ENCODE measurements at regions not wholly inside any gene's neighbourhood (a gene's known extent, or its start where the extent isn't known, plus 50 kb on each side); places are given as distances from the start of the nearest gene placed in this dataset.

- CTCF ChIA-PET (ENCODE audit: low intra/inter-chr PET ratio, low total read pairs): no interaction called here
- no peak for TF ChIP-seq ZNF780A (CRISPR knock-in tag; IDR thresholded peaks at IDR 0.05)
- no peak for TF ChIP-seq ZNF777 (CRISPR knock-in tag; IDR thresholded peaks at IDR 0.05)
- no peak for TF ChIP-seq ZNF407 (CRISPR knock-in tag; IDR thresholded peaks at IDR 0.05; ENCODE audit: not compliant biosample characterization)
- no peak for TF ChIP-seq ZNF510 (CRISPR knock-in tag; IDR thresholded peaks at IDR 0.05; ENCODE audit: low read depth)
- TF ChIP-seq ZNF263 (CRISPR knock-in tag; IDR thresholded peaks at IDR 0.05): no peak
- TF ChIP-seq IKZF4 (CRISPR knock-in tag; IDR thresholded peaks at IDR 0.05; ENCODE audit: borderline replicate concordance, low read depth, not compliant biosample characterization): no peak
- TF ChIP-seq STAT6 (CRISPR knock-in tag; IDR thresholded peaks at IDR 0.05; ENCODE audit: borderline replicate concordance): no peak
- TF ChIP-seq MXD3 (CRISPR knock-in tag; IDR thresholded peaks at IDR 0.05): no peak
- Histone ChIP-seq H3K4me2 (ENCODE audit: low read depth, low read length) (no peak overlapping the region), H3K4me3 (replicated peaks in 1 of 3; ENCODE audit: insufficient read depth in 1 of 3, low read depth in 2 of 3, low read length in 3 of 3) (no peak overlapping the region), H3K27ac (ENCODE audit: extremely low read length, insufficient read depth, low read length) (no peak overlapping the region), H3K27me3 (ENCODE audit: control insufficient read depth in 1 of 2, insufficient read depth in 2 of 2, low read length in 2 of 2) (no peaks in the 10 kb centered on the region), H4K20me1 (ENCODE audit: insufficient read depth, low read length) (no peaks in the 10 kb centered on the region), H3K36me3 (replicated peaks in 1 of 2; ENCODE audit: control insufficient read depth in 1 of 2, insufficient read depth in 2 of 2, low read length in 2 of 2) (no peaks in the 10 kb centered on the region), H3K9ac (ENCODE audit: insufficient read depth, low read depth, low read length) (no peak overlapping the region), H3K79me2 (ENCODE audit: insufficient read depth, low read length) (no peaks in the 10 kb centered on the region), H3K9me3 (ENCODE audit: low read length) (no peaks in the 10 kb centered on the region), H2AFZ (ENCODE audit: low read length) (no peak overlapping the region), H3K4me1 (ENCODE audit: insufficient read depth, low read length) (no peaks in the 10 kb centered on the region)
- DNase-seq (ENCODE audit: low spot score) (no peak), ATAC-seq (no peak; the same call in 2 of the 3 replicates), FAIRE-seq (no peak)
- WGBS (ENCODE audit: low lambda C conversion rate): 72% methylated on average over 6 of the region's 42 CpGs
- in situ Hi-C loops (cut with HindIII; ENCODE audit: extremely low pct_ligation_motif_present, low pct_unique_long_range_greater_than_20kb): no loop called here
- BruUV-seq (replicated peaks): no TSS peak
- intact Hi-C loops (cut with micrococcal nuclease; ENCODE audit: unreplicated experiment): no loop called here
- POLR2A ChIA-PET: no interaction called here
Observed at GRCh38 chr2:193502363-193503035, 1307.8 kb upstream of the TMEFF2 start.
